ENCODE measurements at regions not wholly inside any gene's neighbourhood (a gene's known extent, or its start where the extent isn't known, plus 50 kb on each side); places are given as distances from the start of the nearest gene placed in this dataset.

GRCh38 chr6:21414065-21414464, 179.5 kb upstream of the SOX4 start:
- intact Hi-C loops (cut with micrococcal nuclease; ENCODE audit: unreplicated experiment) = no loop called here
- CTCF ChIA-PET = no interaction called here
- no peaks in the 10 kb centered on the region for H3K36me3 Mint-ChIP-seq (ENCODE audit: insufficient read depth, unreplicated experiment)
- no peaks in the 10 kb centered on the region for H3K27me3 Mint-ChIP-seq (ENCODE audit: unreplicated experiment)
- no peak for TF ChIP-seq CTCF (IDR thresholded peaks at IDR 0.05; ENCODE audit: unreplicated experiment)
- DNase-seq = no peak
- H3K4me1 Mint-ChIP-seq (ENCODE audit: low read depth, unreplicated experiment) = no peaks in the 10 kb centered on the region
- H3K9me3 Mint-ChIP-seq (ENCODE audit: low read depth, unreplicated experiment) = no peaks in the 10 kb centered on the region
- H3K4me3 Mint-ChIP-seq (ENCODE audit: low read depth, unreplicated experiment) = no peak overlapping the region
- BruUV-seq (replicated peaks) = no TSS peak
- no peak overlapping the region for H3K27ac Mint-ChIP-seq (ENCODE audit: unreplicated experiment)

- H3K4me3 Mint-ChIP-seq (ENCODE audit: low read depth, unreplicated experiment) = no peak overlapping the region
- intact Hi-C loops (cut with micrococcal nuclease; ENCODE audit: unreplicated experiment) = no loop called here
- H3K4me1 Mint-ChIP-seq (ENCODE audit: low read depth, unreplicated experiment) = no peaks in the 10 kb centered on the region
- no TSS peak for BruUV-seq (replicated peaks)
- H3K9me3 Mint-ChIP-seq (ENCODE audit: low read depth, unreplicated experiment) = peaks cover 7% of the 10 kb centered on the region
- no peaks in the 10 kb centered on the region for H3K27me3 Mint-ChIP-seq (ENCODE audit: unreplicated experiment)
- no peak for TF ChIP-seq CTCF (IDR thresholded peaks at IDR 0.05; ENCODE audit: unreplicated experiment)
- no peaks in the 10 kb centered on the region for H3K36me3 Mint-ChIP-seq (ENCODE audit: insufficient read depth, unreplicated experiment)
- no peak overlapping the region for H3K27ac Mint-ChIP-seq (ENCODE audit: unreplicated experiment)
- CTCF ChIA-PET = no interaction called here
- DNase-seq = no peak
Measured at GRCh38 chr6:21420146-21420878, 173.2 kb upstream of the SOX4 start.

GRCh38 chr6:21420926-21421325, 172.6 kb upstream of the SOX4 start:
- peaks cover 9% of the 10 kb centered on the region for H3K9me3 Mint-ChIP-seq (ENCODE audit: low read depth, unreplicated experiment)
- no peak for DNase-seq
- H3K27ac Mint-ChIP-seq (ENCODE audit: unreplicated experiment) = no peak overlapping the region
- no peak for TF ChIP-seq CTCF (IDR thresholded peaks at IDR 0.05; ENCODE audit: unreplicated experiment)
- intact Hi-C loops (cut with micrococcal nuclease; ENCODE audit: unreplicated experiment) = no loop called here
- CTCF ChIA-PET = no interaction called here
- H3K4me3 Mint-ChIP-seq (ENCODE audit: low read depth, unreplicated experiment) = no peak overlapping the region
- H3K27me3 Mint-ChIP-seq (ENCODE audit: unreplicated experiment) = no peaks in the 10 kb centered on the region
- BruUV-seq (replicated peaks) = no TSS peak
- H3K36me3 Mint-ChIP-seq (ENCODE audit: insufficient read depth, unreplicated experiment) = no peaks in the 10 kb centered on the region
- no peaks in the 10 kb centered on the region for H3K4me1 Mint-ChIP-seq (ENCODE audit: low read depth, unreplicated experiment)

- no peak for TF ChIP-seq CTCF (IDR thresholded peaks at IDR 0.05; ENCODE audit: unreplicated experiment)
- no peaks in the 10 kb centered on the region for H3K27me3 Mint-ChIP-seq (ENCODE audit: unreplicated experiment)
- no peak for DNase-seq
- intact Hi-C loops (cut with micrococcal nuclease; ENCODE audit: unreplicated experiment) = no loop called here
- H3K36me3 Mint-ChIP-seq (ENCODE audit: insufficient read depth, unreplicated experiment) = no peaks in the 10 kb centered on the region
- H3K4me1 Mint-ChIP-seq (ENCODE audit: low read depth, unreplicated experiment) = no peaks in the 10 kb centered on the region
- peaks cover 14% of the 10 kb centered on the region for H3K9me3 Mint-ChIP-seq (ENCODE audit: low read depth, unreplicated experiment)
- CTCF ChIA-PET = no interaction called here
- no TSS peak for BruUV-seq (replicated peaks)
- no peak overlapping the region for H3K27ac Mint-ChIP-seq (ENCODE audit: unreplicated experiment)
- no peak overlapping the region for H3K4me3 Mint-ChIP-seq (ENCODE audit: low read depth, unreplicated experiment)
Measured at GRCh38 chr6:21423106-21423854, 170.3 kb upstream of the SOX4 start.
